ENCODE measurements at regions not wholly inside any gene's neighbourhood (a gene's known extent, or its start where the extent isn't known, plus 50 kb on each side); places are given as distances from the start of the nearest gene placed in this dataset.

GRCh38 chr9:73775757-73776156 is 624.1 kb downstream of the ANXA1 start:
- TF ChIP-seq CTCF (conservative IDR thresholded peaks at IDR 0.05) = no peak
- TF ChIP-seq EZH2 (IDR thresholded peaks at IDR 0.05; ENCODE audit: low read depth) = no peak

Data from PC-9 (cell line).